Left renal pelvis (tissue), 4 donors: ENCODE measurements at regions not wholly inside any gene's neighbourhood (a gene's known extent, or its start where the extent isn't known, plus 50 kb on each side); places are given as distances from the start of the nearest gene placed in this dataset.
"Not testable (repeated sequence)": the region's sequence is repeated elsewhere in the genome, so short reads cannot be mapped to it uniquely, and the experiment has no call there.

Experiments
- DNase-seq, 4 donors: peaks; one replicate each; pipeline ENCODE4 v3.0.0-alpha.2; 2013; ENCODE audit warnings: low read depth in 4 of 4, low spot score in 3 of 4

- no peak for DNase-seq
These were observed 335.7 kb downstream of the RPS29 start for GRCh38 chr14:49250517-49250916.

DNA sequence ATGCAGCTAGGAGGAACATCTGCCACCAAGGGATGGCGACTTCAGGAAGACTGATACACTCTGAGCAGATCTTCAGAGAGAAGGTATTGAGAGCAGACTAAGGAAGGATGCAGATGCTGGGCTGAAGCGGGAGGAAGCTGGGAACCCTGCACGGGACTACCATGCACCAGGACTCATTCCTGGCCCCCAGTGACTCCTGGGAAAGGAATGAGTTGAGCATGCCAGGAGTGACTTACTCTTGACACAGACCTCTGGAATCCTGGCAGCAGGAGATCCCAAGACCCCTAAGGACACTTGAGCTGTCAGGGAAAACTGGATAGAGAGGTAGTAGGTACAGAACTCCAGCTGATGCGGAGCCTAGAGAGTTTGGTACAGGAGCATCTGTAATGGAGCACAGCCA lies 336.1 kb downstream of the RPS29 start:
- DNase-seq: no peak

DNA sequence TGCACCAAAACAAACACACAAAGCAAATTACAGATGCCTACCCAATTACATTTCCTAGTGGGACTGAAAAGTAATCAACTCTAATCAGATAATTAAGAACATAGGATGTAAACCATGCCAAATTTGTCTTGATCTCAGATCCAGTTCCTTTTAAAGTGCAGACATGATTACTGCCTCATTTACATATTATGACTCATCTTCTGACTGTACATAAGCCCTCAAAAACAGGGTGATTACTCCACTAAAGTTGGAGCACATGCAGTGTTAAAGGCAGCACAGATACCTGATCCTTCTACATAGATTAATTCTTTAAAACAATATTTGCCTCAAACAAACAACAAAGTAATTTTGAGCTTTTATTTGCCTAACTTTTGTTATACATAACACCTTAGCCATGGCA lies 337.2 kb downstream of the RPS29 start:
- DNase-seq: no peak

DNA sequence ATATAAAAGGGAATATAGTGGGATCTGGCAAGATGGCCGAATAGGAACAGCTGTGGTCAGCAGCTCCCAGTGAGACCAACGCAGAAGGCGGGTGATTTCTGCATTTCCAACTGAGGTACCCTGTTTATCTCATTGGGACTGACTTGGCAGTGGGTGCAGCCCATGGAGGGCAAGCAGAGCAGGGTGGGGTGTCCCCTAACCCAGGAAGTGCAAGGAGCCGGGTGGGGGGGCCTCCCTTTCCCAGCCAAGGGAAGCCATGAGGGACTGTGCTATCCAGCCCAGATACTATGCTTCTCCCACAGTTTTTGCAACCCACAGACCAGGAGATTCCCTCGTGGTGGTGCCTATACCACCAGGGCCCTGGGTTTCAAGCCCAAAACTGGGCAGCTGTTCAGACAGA lies 342.4 kb downstream of the RPS29 start:
- not testable (repeated sequence) for DNase-seq

- no peak for DNase-seq
These were observed 345.8 kb downstream of the RPS29 start for GRCh38 chr14:49240383-49240782.

DNA sequence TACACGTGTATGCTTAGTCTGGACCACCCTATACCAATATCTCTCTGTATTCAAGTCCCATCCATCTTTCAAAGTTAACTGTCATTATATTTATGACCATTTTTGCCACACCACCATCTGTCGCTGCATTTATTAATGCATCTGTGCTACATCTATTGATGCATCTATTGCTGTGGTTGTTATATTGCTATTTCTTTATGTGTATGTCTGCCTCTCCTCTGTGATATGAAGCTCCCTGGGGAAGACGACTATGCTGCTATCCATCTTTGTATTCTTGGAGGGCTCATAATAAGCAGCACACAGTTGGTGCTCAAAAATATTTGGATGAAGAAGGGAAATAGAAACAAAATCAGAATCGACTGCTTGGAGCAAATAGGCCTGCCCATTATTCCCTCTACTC lies 357.6 kb downstream of the RPS29 start:
- no peak for DNase-seq

DNA sequence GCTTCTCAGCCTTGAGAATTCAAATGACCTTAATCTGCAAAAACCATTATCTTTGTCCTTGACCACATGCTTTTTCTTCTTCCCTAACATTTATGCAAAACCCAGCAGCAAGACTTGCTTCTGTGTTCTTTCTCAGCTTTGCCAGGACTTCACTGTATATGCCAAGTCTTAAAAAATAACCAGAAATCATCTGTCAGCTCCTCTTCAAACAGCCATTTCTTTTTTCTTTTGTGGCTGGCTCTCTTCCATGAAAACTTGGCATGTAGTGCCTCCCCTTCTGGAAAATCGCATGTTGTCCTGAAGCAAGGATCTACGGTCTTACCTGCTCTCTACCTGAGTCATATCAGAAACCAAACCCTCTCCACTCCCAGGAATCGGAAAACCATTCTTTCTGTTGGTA lies 364.9 kb downstream of the RPS29 start:
- no peak for DNase-seq

- no peak for DNase-seq
These were observed 365.7 kb downstream of the RPS29 start for GRCh38 chr14:49220492-49220891.

DNA sequence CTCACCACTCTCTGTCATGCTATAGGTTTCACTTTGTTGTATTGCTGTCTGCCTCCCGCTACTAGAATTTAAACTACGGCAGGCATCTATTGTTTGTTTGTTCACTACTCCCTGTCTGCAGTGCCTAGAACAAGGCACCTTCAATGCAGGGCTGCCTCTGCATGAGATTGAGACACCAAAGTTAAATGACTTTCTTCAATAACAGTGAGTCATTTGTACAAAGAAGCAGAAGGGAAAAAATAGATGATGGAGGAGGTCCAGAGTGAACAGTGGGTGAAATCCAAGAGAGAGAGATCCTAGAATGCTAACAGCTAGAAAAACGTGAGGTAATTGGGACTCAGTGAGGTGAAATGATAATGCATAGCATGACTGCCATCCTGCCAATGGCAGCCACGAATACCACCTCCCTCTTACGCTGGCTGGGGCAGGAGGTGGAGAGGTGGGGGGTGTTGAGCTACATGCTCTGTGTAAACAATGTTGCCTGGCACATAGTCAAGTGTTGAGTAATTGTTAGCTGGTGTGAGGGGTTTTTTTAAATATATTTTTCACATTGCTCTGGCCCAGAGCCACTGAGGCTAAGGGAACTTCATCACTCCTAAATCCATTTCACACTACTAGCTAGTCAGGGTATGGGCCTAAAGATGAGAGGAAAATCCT lies 367.6 kb downstream of the RPS29 start:
- no peak for DNase-seq

DNA sequence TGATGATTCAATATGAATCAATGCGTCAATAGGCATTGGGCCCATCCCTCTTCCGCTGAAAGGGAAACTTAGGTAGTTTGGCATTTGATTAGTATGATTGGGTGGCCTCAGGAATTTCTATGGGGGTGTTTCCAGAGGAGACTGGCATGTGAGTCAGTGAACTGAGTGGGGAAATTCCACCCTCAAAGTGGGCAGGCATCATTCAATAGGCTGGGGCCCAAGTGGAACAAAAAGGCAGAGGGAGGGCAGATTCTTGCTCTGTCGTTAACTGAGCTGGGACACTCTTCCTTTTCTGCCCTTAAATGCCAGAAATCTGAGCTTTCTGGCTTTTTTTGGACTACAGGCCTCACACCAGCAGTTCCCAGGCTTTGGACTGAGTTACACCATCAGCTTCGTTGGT lies 373.5 kb downstream of the RPS29 start:
- no peak for DNase-seq

GRCh38 chr14:49209416-49209815 lies 376.8 kb downstream of the RPS29 start:
- no peak for DNase-seq

DNA sequence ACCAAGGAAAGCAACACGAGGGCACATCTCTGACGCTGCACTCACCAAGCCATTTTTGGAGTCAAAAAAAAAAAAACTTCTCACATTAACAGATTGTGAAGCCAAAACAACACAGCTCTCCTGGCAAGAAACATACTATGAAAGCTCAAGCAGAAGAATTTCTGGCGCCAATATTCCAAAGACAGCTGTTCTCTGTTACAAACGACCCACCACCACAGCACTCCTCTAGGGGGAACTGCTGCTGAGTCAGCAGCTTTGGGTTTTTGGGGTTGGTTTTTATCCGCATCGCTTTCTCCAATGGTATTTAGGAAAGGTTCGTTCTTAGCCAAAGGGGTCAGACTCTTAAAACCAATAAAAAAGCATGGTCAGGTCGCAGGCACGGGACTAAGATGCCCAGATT lies 379.4 kb downstream of the RPS29 start:
- no peak for DNase-seq

GRCh38 chr14:49203676-49204075 lies 382.5 kb downstream of the RPS29 start:
- no peak for DNase-seq

DNA sequence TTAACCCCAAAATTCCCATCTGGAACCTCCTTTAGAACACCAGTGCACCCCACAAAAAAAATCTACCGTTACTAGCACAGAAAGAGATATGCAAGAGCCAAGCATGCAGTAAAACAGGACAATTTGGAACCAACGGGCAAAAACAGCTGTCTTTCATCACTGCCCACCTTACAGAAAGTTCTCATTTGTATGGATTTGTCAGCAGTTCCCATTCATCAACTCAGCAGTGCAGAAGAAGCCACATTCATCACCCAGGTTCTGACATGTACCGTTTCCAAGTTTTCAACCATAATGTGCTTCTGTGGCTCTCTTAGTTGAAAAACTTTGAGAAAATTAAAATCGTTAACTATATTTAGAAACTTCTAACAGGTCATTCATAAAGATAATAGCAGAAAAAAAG lies 387.0 kb downstream of the RPS29 start:
- DNase-seq: no peak

DNA sequence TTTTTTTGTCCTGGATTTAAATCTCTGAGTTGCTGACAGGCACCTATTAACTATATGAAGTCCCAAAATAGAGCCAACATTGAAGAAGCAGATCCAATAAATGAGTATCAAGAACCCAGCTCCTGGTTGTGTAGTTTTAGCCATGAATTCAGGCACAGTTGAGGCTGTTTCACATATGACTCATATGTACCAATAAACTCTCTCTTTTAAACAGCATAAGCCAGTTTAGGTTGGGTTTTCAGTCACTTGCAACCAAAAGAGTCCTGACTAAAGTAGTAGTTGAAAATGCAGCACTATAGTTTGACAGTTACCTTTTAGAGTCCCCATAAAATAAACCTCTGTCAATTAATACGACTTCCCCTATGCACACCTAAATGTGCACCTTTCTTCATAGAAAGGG lies 389.9 kb downstream of the RPS29 start:
- no peak for DNase-seq

DNA sequence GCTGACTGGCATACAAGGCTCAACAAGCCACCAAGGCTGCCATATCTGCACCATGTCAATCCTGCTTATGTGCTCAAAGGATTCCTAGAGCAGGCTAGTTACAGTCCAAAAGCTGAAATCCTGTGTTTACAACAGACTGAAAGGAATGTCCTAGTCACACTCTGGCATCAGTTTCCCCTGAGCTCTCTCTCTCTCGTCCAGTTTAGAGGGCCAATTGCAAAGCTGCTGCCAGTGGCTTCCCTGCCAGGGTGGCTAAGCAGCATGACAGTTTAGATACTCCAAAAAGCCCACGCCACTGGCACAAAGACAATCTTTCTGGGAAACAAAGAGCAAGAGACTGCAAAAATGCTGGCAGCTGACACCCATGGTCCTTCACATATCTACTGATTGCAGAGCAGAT lies 392.1 kb downstream of the RPS29 start:
- no peak for DNase-seq

- DNase-seq: no peak
These were observed 392.7 kb downstream of the RPS29 start for GRCh38 chr14:49193332-49194065.

GRCh38 chr14:49191380-49191779 lies 394.8 kb downstream of the RPS29 start:
- no peak for DNase-seq

DNA sequence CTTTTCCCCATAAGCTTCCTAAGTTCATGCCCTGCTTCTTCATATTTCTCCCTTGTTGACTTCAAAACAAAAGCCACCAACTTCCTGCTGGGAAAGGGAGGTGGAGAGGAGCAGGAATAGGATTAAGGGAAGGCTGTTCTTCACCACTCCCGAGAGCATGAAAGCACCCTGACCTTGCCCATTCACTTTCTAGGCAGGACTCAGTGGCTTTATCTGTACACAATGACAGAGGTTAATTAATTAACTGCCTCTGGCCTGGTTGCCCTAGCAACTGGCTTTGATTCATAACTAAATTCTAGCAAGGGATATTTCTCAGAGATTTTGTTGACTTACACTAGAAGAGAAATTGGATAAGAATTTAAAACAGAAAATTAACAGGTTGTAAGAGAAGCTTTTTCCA lies 396.8 kb downstream of the RPS29 start:
- no peak for DNase-seq

DNA sequence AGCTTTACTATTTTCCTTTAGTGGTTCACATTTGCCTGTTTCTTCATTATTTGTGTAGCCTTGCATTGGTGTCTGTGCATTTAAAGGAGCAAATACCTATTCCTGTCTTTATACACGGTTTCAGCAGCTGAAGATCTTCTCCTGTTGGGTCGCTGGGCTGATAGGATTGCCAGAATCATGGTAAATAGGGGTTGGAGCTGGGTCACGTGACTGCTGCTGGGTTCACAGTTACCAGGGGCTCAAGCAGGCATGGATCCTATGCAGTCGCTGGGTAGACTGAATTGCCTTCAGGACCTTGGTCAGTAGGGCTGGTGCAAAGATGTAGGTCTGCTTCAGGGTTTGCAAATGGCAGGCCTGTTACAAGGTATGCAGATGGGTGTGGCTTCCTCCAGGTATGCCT lies 398.4 kb downstream of the RPS29 start:
- no peak for DNase-seq

DNA sequence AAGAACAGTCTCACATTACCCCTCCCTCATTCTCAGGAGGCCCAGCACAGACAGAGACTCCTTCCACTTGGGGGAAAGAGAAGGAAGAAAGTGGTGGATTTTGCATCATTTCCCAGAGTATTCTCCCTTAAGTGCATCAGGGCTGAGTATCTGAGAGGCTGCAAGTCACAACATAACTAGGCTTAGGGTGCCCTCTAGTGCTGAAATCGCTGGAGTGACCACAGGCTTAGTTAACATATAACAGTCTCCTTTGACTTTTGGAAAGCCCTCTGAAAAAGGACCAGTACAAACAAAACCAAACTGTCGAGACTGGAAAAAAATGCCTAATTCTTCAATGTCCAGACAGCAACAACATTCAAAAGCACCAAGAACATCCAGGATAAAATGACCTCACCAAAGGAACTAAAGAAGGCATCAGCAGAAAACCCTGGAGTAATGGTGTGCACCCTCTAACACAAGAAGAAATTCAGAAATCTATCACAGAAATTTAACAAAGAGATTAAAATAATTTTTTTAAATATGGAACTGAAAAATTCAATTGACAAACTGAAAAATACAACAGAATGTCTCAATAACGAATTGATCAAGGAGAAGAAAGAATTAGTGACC lies 412.3 kb downstream of the RPS29 start:
- DNase-seq: peak in 1 of 4 donors; percentile 42

- DNase-seq: no peak
These were observed 422.1 kb downstream of the RPS29 start for GRCh38 chr14:49164074-49164473.
